ENCODE measurements at regions not wholly inside any gene's neighbourhood (a gene's known extent, or its start where the extent isn't known, plus 50 kb on each side); places are given as distances from the start of the nearest gene placed in this dataset.

GRCh38 chr2:71748227-71748626, 294.9 kb downstream of the DYSF start:
- DNase-seq: no peak

- no peak for DNase-seq
Measured at GRCh38 chr2:71747559-71747958, 294.2 kb downstream of the DYSF start.

GRCh38 chr2:71746946-71747501, 293.7 kb downstream of the DYSF start:
- DNase-seq: no peak

- DNase-seq: no peak
Measured at GRCh38 chr2:71744781-71745180, 291.4 kb downstream of the DYSF start.

- DNase-seq: no peak
Measured at GRCh38 chr2:71743995-71744675, 290.8 kb downstream of the DYSF start.

GRCh38 chr2:71742953-71743601, 289.7 kb downstream of the DYSF start:
- DNase-seq: no peak

- no peak for DNase-seq
Measured at GRCh38 chr2:71736986-71737385, 283.6 kb downstream of the DYSF start.

GRCh38 chr2:71736091-71736861, 282.9 kb downstream of the DYSF start:
- DNase-seq: no peak
